ENCODE measurements at regions not wholly inside any gene's neighbourhood (a gene's known extent, or its start where the extent isn't known, plus 50 kb on each side); places are given as distances from the start of the nearest gene placed in this dataset.

DNA sequence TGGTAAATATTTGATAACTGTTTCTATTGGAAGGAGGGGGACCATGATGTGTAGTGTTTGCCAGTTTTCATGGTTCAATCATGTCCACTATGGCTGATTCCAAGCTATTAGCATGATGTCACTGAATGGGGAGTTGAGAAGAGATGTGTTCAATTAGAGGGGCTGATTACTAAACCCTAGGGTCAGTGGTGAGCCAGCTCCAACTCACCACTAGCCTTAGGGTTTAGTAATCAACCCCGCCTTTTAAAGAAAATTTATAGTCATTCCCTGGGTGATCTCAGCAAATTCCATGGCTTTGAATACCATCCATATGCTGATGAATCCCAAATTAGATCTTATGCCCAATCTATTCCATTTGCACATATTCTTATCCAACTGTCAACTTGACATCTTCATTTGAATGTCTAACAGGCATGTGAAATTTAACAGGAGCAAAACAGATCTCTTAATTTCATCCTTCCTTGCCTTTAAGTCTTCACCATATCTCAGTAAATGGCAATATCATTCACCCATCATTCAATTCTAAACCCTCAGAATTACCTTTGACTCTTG lies 98.8 kb downstream of the GCNT1 start:
- TF ChIP-seq, protein P1, sequence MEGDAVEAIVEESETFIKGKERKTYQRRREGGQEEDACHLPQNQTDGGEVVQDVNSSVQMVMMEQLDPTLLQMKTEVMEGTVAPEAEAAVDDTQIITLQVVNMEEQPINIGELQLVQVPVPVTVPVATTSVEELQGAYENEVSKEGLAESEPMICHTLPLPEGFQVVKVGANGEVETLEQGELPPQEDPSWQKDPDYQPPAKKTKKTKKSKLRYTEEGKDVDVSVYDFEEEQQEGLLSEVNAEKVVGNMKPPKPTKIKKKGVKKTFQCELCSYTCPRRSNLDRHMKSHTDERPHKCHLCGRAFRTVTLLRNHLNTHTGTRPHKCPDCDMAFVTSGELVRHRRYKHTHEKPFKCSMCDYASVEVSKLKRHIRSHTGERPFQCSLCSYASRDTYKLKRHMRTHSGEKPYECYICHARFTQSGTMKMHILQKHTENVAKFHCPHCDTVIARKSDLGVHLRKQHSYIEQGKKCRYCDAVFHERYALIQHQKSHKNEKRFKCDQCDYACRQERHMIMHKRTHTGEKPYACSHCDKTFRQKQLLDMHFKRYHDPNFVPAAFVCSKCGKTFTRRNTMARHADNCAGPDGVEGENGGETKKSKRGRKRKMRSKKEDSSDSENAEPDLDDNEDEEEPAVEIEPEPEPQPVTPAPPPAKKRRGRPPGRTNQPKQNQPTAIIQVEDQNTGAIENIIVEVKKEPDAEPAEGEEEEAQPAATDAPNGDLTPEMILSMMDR (conservative IDR thresholded peaks at IDR 0.05; ENCODE audit: low read depth, low read length) = no peak
- no peak for TF ChIP-seq EZH2 (IDR thresholded peaks at IDR 0.05; ENCODE audit: borderline replicate concordance, low read depth, low read length, poor library complexity, severe bottlenecking)
